ENCODE measurements at regions not wholly inside any gene's neighbourhood (a gene's known extent, or its start where the extent isn't known, plus 50 kb on each side); places are given as distances from the start of the nearest gene placed in this dataset.

GRCh38 chr16:79543219-79543618, 57.3 kb downstream of the MAF start:
- DNase-seq = no peak

- DNase-seq = no peak
Measured at GRCh38 chr16:79542237-79542774, 58.2 kb downstream of the MAF start.

GRCh38 chr16:79540825-79541595, 59.5 kb downstream of the MAF start:
- no peak for DNase-seq

DNA sequence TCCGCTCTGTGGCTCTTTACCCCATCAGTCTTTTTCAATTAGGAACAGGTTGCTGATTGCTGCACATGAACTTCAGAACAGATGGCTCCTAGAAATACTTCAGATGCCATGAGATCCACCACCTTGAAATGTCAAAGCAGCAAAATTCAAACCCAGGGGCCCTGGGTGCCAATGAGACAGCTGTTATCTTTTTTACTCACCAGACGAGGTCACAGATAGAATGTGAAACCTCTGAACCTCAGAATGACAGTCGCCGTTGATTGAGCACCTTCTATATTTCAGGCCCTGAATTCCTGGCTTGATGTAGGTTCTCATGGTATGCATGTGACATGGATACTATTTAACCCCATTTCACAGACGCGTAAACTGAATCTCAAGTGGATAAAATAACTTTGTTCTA, 63.0 kb downstream of the MAF start:
- no peak for DNase-seq

- no peak for DNase-seq
Measured at GRCh38 chr16:79536958-79537357, 63.6 kb downstream of the MAF start.

DNA sequence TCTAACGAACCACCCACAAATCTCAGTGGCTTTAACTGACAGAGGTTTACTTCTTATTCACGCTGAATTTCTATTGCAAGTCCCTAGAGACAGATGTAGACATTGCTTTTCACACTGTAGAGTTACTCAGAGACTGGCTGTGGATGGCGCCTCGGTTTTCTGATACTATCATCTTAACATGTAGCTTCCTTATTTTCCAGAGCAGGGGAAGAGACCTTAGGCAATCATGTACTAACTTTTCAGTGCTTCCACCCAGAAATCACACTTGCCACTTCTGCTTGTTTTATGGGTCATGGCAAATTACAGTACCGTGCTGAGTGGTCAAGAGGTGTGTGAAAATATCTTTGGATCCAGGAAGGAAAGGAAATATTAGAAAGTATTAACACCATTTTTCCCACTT, 65.4 kb downstream of the MAF start:
- DNase-seq = no peak

DNA sequence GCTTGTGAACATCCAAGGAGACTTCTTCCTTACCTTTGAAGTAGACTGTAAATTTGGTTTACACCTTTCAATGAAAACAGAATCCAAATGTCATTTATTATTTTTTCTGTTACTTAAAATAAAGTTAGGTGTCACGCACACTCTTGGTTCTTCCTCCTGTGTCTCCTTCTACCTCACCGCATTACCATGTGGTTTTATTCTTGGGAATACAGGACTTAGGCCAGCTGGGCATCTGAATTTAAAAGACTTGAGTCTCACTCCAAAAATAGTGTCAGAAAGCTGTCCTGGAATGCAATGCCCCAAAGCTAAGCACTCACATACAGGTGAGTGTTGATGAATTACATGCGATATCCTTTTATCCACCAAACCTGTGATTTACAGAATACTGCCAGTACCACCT, 66.4 kb downstream of the MAF start:
- no peak for DNase-seq

- DNase-seq = no peak
Measured at GRCh38 chr16:79533292-79533691, 67.2 kb downstream of the MAF start.

GRCh38 chr16:79532785-79533184, 67.8 kb downstream of the MAF start:
- no peak for DNase-seq

GRCh38 chr16:79532273-79532672, 68.3 kb downstream of the MAF start:
- DNase-seq = no peak

- DNase-seq = no peak
Measured at GRCh38 chr16:79528338-79528737, 72.2 kb downstream of the MAF start.

GRCh38 chr16:79523971-79524370, 76.6 kb downstream of the MAF start:
- no peak for DNase-seq

DNA sequence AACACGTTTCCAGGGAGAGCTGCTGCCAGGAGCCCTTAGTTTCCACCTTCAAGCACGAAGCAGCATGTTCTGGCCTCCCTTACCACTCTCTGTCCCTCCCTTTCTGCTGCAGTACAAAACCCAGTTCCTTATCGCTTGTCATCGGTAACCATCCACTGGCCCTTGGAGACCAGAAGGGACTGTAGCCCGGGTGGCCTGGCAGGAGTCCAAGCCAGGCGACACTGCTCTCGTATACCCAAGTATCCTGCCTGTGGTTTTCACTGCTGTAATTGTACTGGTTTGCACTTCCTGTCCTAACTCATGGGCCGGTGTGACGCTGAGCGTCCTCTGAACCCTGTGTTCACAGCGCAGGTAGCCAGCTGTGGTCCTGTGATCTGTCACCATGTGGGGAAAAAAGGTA, 81.1 kb downstream of the MAF start:
- no peak for DNase-seq

DNA sequence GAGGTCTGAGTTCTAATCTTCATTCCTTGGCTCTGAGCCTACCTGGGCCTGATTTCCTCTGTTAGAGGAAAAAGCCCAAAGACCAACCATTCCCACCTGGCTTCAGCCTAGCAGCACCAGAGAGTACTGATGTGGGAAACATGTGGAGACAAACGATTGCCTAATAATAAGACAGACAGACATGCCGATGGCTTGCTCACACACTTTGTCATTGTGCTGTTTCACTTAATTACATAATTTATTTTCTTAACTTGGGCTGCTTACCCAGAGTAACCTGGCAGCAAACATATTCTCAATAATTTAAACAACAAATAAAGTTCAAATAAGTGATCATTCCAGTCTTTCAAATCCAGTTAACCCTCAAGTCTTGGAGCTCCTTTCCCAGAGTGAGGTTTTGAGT, 83.4 kb downstream of the MAF start:
- DNase-seq = no peak

- DNase-seq = no peak
Measured at GRCh38 chr16:79510879-79511278, 89.7 kb downstream of the MAF start.

- DNase-seq = no peak
Measured at GRCh38 chr16:79509906-79510305, 90.6 kb downstream of the MAF start.

DNA sequence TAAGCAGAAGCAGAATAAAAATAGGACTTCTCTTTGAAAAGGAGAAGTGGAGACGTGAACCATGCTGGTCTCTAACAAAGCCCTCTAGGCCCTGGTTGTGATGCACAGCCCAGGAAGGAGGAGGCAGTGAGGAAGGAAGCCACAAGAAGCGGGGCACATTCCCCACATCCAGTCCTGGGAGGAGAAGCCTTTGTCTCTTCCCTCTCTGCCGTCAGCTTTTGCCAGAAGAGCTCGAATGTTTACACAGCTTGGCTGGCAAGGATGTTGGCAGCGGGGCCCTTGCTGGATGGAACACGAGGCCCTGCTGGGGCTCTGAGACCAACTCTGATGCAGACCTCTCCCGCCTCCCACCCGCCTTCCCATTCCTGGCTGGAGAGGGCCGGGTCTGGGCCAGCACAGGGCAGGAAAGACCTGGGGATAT, 91.3 kb downstream of the MAF start:
- DNase-seq = no peak

- DNase-seq = no peak
Measured at GRCh38 chr16:79508294-79508693, 92.2 kb downstream of the MAF start.

- DNase-seq = no peak
Measured at GRCh38 chr16:79505344-79505743, 95.2 kb downstream of the MAF start.

GRCh38 chr16:79503511-79503910, 97.0 kb downstream of the MAF start:
- DNase-seq = no peak

GRCh38 chr16:79501446-79501845, 99.1 kb downstream of the MAF start:
- no peak for DNase-seq

DNA sequence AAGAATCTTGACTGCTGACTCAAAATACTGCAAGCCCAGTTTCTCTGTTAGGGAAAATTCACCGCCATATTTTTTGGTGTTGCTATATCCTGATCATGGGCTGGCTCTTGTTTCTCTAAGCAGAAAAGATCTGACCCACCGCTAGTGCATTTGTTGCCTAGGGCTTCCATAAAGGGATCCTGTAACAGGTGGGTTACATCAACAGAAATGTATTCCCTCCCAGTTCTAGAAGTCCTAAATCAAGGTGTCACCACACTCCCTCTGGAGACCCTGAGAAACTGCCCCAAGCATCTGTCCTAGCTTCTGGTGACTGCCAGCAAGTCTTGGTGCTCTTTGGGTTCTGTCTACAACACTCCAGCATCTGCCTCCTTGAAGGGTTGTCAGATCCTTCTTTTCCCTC, 99.7 kb downstream of the MAF start:
- no peak for DNase-seq

- DNase-seq = no peak
Measured at GRCh38 chr16:79500286-79500685, 100.3 kb downstream of the MAF start.

- DNase-seq = no peak
Measured at GRCh38 chr16:79498928-79499327, 101.6 kb downstream of the MAF start.

Measured in CD4-positive, alpha-beta T cell treated with Interleukin-6 for 4 hours (primary cell).